ENCODE measurements at regions not wholly inside any gene's neighbourhood (a gene's known extent, or its start where the extent isn't known, plus 50 kb on each side); places are given as distances from the start of the nearest gene placed in this dataset.

DNA sequence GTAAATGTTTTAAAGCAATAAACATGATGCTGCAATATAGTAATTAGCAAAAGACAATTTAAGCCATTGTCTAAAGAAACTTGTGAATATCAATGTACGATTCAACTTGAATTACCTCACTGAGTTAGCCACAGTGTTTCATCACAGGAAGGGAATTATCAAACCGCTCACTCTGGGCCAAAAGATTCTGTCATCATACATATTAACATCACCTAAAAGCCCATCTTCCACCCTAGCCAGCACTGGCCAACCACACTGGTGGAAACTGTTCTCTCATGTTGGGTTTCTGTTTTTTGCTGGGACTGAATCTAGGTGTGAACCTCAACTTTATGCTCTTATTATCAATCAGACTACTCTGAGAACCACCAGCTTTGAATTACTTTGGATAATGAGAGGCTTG lies 497.7 kb upstream of the THBS1 start:
- no peak overlapping the region for H4K5ac ChIP-seq (ENCODE audit: insufficient read length, low read depth, low read length)
- no peak overlapping the region for H2BK5ac ChIP-seq (ENCODE audit: low read depth, low read length)
- H3K9ac ChIP-seq (replicated peaks in 1 of 4; ENCODE audit: extremely low read depth in 1 of 4, low read depth in 3 of 4, low read length in 3 of 4): no peak overlapping the region
- H3K79me1 ChIP-seq (ENCODE audit: low read depth, low read length): no peaks in the 10 kb centered on the region
- H4K91ac ChIP-seq (replicated peaks; ENCODE audit: insufficient read length, low read length): no peak overlapping the region
- H3K27me3 ChIP-seq (replicated peaks in 1 of 4; ENCODE audit: control insufficient read depth in 3 of 4, extremely low read depth in 1 of 4, insufficient read depth in 3 of 4, low read length in 3 of 4): no peaks in the 10 kb centered on the region
- no peak overlapping the region for H2BK12ac ChIP-seq (ENCODE audit: low read depth, low read length)
- H4K20me1 ChIP-seq (replicated peaks in 1 of 2; ENCODE audit: control insufficient read depth in 1 of 2, insufficient read depth in 2 of 2, low read length in 2 of 2): no peaks in the 10 kb centered on the region
- FAIRE-seq (no peak), DNase-seq (ENCODE audit: low read depth in 1 of 2, low spot score in 2 of 2) (no peak)
- H3K23ac ChIP-seq (ENCODE audit: insufficient read length): no peak overlapping the region
- H3K27ac ChIP-seq (ENCODE audit: low read depth, low read length): no peak overlapping the region
- TF ChIP-seq CBX5 (IDR thresholded peaks at IDR 0.05; ENCODE audit: low read depth, low read length) (no peak), RFX5 (IDR thresholded peaks at IDR 0.05; ENCODE audit: borderline replicate concordance, low read depth, low read length) (no peak), SRF (IDR thresholded peaks at IDR 0.05; ENCODE audit: low read depth, low read length) (no peak), SIN3A (conservative IDR thresholded peaks at IDR 0.05 in 1 of 2, IDR thresholded peaks at IDR 0.05 in 1 of 2; ENCODE audit: low read depth in 1 of 2, low read length in 2 of 2) (no peak)
- no peak overlapping the region for H2BK120ac ChIP-seq (replicated peaks; ENCODE audit: low read depth, low read length)
- no peak overlapping the region for H2BK20ac ChIP-seq (ENCODE audit: low read length)
- no peak overlapping the region for H3K56ac ChIP-seq (replicated peaks; ENCODE audit: insufficient read length, low read depth, low read length)
- POLR2A ChIA-PET (ENCODE audit: partially characterized antibody): no interaction called here
- H4K8ac ChIP-seq (ENCODE audit: extremely low read depth, insufficient read depth, low read length): no peak overlapping the region
- no peak overlapping the region for H3K14ac ChIP-seq (ENCODE audit: insufficient read length)
- no peak overlapping the region for H3K18ac ChIP-seq (ENCODE audit: extremely low read depth, low read length)
- CTCF ChIA-PET (ENCODE audit: partially characterized antibody): interaction anchor here (1.2 kb wide), 1 partner anchor 10 kb away, joined by 3 read pairs; no protein-coding TSS in a partner anchor
- 92% methylated on average over 2 of the region's 2 CpGs; no CpG with 5 or more reads in 1 of the 2 experiments for WGBS, 2 experiments (ENCODE audit: extremely low coverage in 1 of 2, insufficient coverage in 1 of 2, insufficient read length in 1 of 2, insufficient replicate concordance in 2 of 2, low coverage in 1 of 2, low lambda C conversion rate in 2 of 2, missing lambda C conversion rate in 1 of 2)
- no peak overlapping the region for H3K4ac ChIP-seq (replicated peaks; ENCODE audit: insufficient read length, low read depth, low read length)
- H3K36me3 ChIP-seq (ENCODE audit: control insufficient read depth in 2 of 4, insufficient read depth in 4 of 4, low read length in 3 of 4): no peaks in the 10 kb centered on the region
- no peaks in the 10 kb centered on the region for H3K23me2 ChIP-seq (ENCODE audit: low read depth, low read length)
- H3K9me3 ChIP-seq (ENCODE audit: insufficient read depth in 2 of 2, low read depth in 1 of 2, low read length in 1 of 2): no peaks in the 10 kb centered on the region
- H2AK5ac ChIP-seq (ENCODE audit: low read depth, low read length): no peak overlapping the region
- no peak overlapping the region for H3K4me2 ChIP-seq (ENCODE audit: insufficient read depth in 1 of 2, low read depth in 2 of 2, low read length in 2 of 2)
- no peak overlapping the region for H2AFZ ChIP-seq (ENCODE audit: low read length)
- H3K79me2 ChIP-seq (ENCODE audit: control insufficient read depth in 1 of 2, insufficient read depth in 2 of 2, low read length in 2 of 2): no peaks in the 10 kb centered on the region
- no peak overlapping the region for H2BK15ac ChIP-seq (ENCODE audit: low read length)
- no peaks in the 10 kb centered on the region for H3K4me1 ChIP-seq (replicated peaks in 1 of 4; ENCODE audit: control insufficient read depth in 3 of 4, insufficient read depth in 4 of 4, low read length in 3 of 4)
- H3K4me3 ChIP-seq (ENCODE audit: extremely low read depth in 1 of 4, insufficient read depth in 2 of 4, low read depth in 3 of 4, low read length in 4 of 4): no peak overlapping the region
